Fibroblast of the aortic adventitia (primary cell): ENCODE measurements at regions not wholly inside any gene's neighbourhood (a gene's known extent, or its start where the extent isn't known, plus 50 kb on each side); places are given as distances from the start of the nearest gene placed in this dataset.

Experiments
- DNase-seq: peaks from one replicate; pipeline ENCODE4 v3.0.0-alpha.2; 2010; ENCODE audit warnings: low read depth
- H3K4me3 ChIP-seq: 2 replicates; pipeline ENCODE4 v1.5.1; 2011; ENCODE audit warnings: low read depth, mild to moderate bottlenecking, control low read depth, low read length, moderate library complexity
- TF ChIP-seq, protein P1 (sequence below): IDR thresholded peaks from 2 replicates; pipeline ENCODE4 v1.5.1; 2011; ENCODE audit warnings: mild to moderate bottlenecking, low read length, control low read depth, inconsistent platforms; ENCODE audit not compliant: insufficient read depth

- TF ChIP-seq, protein P1, sequence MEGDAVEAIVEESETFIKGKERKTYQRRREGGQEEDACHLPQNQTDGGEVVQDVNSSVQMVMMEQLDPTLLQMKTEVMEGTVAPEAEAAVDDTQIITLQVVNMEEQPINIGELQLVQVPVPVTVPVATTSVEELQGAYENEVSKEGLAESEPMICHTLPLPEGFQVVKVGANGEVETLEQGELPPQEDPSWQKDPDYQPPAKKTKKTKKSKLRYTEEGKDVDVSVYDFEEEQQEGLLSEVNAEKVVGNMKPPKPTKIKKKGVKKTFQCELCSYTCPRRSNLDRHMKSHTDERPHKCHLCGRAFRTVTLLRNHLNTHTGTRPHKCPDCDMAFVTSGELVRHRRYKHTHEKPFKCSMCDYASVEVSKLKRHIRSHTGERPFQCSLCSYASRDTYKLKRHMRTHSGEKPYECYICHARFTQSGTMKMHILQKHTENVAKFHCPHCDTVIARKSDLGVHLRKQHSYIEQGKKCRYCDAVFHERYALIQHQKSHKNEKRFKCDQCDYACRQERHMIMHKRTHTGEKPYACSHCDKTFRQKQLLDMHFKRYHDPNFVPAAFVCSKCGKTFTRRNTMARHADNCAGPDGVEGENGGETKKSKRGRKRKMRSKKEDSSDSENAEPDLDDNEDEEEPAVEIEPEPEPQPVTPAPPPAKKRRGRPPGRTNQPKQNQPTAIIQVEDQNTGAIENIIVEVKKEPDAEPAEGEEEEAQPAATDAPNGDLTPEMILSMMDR = no peak
- no peak overlapping the region for H3K4me3 ChIP-seq
- no peak for DNase-seq
Measured at GRCh38 chr16:63312346-63312745, 1276.1 kb upstream of the CDH8 start.

- TF ChIP-seq, protein P1 = no peak
- DNase-seq = no peak
- H3K4me3 ChIP-seq = no peak overlapping the region
Measured at GRCh38 chr16:63311313-63311712, 1275.1 kb upstream of the CDH8 start.

GRCh38 chr16:63302811-63303210, 1266.6 kb upstream of the CDH8 start:
- no peak for DNase-seq
- TF ChIP-seq, protein P1 = no peak
- H3K4me3 ChIP-seq = no peak overlapping the region

DNA sequence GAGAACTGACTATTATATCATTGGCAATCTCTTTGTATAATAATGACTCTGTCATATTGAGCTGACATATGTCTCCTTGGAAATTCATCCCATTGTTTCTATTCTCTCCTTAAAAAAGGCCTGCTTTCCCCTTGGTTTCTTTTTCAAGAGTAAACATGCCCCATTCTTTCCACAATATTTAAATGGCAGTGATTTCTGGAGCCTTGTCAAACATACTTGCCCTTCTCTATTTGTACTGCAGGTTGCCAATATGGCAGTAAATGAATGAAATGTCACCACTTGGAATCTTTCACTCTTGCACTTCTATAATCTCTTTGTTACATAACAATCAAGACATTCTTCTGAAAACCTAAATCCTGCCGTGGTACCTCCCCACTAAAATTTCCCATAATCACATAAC, 1265.1 kb upstream of the CDH8 start:
- no peak overlapping the region for H3K4me3 ChIP-seq
- TF ChIP-seq, protein P1 = no peak
- DNase-seq = no peak

- TF ChIP-seq, protein P1 = no peak
- no peak for DNase-seq
- no peak overlapping the region for H3K4me3 ChIP-seq
Measured at GRCh38 chr16:63298993-63299392, 1262.8 kb upstream of the CDH8 start.

DNA sequence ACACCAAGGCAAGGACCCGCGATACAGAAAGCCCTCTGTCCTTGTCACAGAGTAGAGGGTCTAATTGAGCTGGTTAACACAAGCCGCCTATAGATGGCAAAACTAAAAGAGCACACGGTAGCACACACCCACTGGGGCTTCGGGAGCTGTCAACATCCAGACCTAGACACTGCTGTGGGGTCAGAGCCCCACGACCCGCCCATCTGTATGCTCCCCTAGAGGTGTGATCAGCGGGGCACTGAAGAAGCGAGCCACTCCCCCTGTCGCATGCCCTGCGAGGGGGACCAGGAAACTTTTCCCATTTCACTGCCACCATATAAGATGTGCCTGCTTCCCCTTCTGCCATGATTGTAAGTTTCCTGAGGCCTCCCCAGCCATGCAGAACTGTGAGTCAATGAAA, 1255.8 kb upstream of the CDH8 start:
- TF ChIP-seq, protein P1 = no peak
- DNase-seq = no peak
- H3K4me3 ChIP-seq = no peak overlapping the region

- no peak for DNase-seq
- no peak overlapping the region for H3K4me3 ChIP-seq
- TF ChIP-seq, protein P1 = no peak
Measured at GRCh38 chr16:63289834-63290460, 1253.7 kb upstream of the CDH8 start.
